ENCODE measurements at regions not wholly inside any gene's neighbourhood (a gene's known extent, or its start where the extent isn't known, plus 50 kb on each side); places are given as distances from the start of the nearest gene placed in this dataset.

DNA sequence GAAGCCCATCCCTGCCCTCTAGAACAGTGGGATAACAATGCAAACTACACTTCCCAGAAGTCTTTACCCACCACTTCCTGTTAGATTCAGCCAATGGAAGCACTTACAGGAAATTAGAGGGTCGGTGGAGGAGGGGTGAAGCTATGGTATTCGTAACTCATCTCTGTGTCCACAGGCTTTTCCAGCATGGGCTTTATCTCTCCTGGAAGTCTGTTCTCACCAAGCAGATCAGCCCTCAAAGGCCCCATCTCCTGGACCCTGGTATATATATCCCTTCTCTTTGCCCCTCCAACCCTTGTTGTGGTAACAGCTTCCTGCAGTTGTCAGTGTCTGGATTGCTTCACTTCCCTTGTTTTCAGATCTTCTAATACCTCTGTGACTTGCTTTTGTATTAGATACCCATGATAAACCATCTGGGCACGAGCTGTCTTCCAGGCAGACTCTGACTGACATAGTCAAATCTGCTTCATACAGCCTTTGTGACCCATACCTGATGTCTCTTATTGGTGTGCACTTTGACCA, 475.0 kb upstream of the POU3F3 start:
- Histone ChIP-seq H3K9me3 (no peaks in the 10 kb centered on the region), H3K27ac (peak overlapping the region in 1 of 2 donors; percentile 58), H3K4me3 (peak overlapping the region; percentile 8 to 33), H3K4me1 (peaks cover 0 to 6% of the 10 kb centered on the region in 2 donors), H3K27me3 (no peaks in the 10 kb centered on the region), H3K36me3 (no peaks in the 10 kb centered on the region)
- no peak for TF ChIP-seq CTCF (IDR thresholded peaks at IDR 0.05)
- intact Hi-C loops (cut with DNase I): no loop called here
- DNase-seq (peak in 2 of 4 donors; percentile 44 to 63), ATAC-seq (peak; percentile 95)

DNA sequence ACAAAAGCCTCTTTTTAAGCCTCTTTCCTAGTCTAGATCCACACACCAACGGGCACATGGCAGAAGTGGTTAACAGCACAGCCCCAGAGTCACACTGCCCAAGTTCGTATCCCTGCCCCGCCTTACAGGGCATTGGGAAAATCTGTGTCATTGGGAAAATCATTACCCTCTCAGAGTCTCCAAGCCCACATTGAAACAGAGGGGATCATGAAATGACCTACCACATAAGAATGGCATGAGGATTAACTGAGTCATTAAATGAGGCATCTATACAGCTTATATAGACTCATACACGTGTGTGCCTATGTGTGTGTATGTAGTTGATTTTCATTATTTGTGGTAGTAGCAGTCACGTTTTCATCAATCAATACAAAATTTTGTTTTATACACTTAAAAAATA, 469.0 kb upstream of the POU3F3 start:
- no peak for DNase-seq
- H3K36me3 ChIP-seq: no peaks in the 10 kb centered on the region
- intact Hi-C loops (cut with DNase I): no loop called here
- no peak for ATAC-seq
- H3K27ac ChIP-seq: no peak overlapping the region
- no peaks in the 10 kb centered on the region for H3K4me1 ChIP-seq
- H3K27me3 ChIP-seq: no peaks in the 10 kb centered on the region
- no peak for TF ChIP-seq CTCF (IDR thresholded peaks at IDR 0.05)
- peaks cover 0 to 3% of the 10 kb centered on the region in 2 donors for H3K9me3 ChIP-seq
- no peak overlapping the region for H3K4me3 ChIP-seq

DNA sequence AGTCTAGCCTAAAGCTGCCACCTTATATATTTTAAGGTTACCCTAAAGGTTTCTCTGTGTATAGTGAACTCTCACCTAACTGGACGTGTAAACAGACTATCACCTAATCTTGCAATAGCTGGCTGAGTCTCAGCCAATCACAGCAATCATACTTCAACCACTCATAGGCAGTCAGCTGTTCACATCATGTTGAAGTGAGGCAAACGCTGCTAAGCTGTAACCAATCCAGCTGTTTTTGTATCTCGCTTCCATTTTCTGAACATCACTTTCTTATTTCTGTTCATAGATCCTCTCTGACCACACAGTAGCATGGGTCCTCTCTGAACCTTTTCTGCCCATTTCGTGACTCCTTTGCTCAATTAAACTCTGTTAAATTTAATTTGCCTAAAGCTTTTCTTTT, 468.2 kb upstream of the POU3F3 start:
- DNase-seq: peak in 1 of 4 donors; percentile 10

GRCh38 chr2:104388296-104388695, 465.6 kb upstream of the POU3F3 start:
- TF ChIP-seq CTCF (IDR thresholded peaks at IDR 0.05): no peak
- no peaks in the 10 kb centered on the region for H3K4me1 ChIP-seq

More for the DNA sequence above, 468.2 kb upstream of the POU3F3 start:
- ATAC-seq: peak; percentile 62
- intact Hi-C loops (cut with DNase I): no loop called here
- no peak for TF ChIP-seq CTCF (IDR thresholded peaks at IDR 0.05)
- Histone ChIP-seq H3K27ac (no peak overlapping the region), H3K4me1 (no peaks in the 10 kb centered on the region), H3K36me3 (no peaks in the 10 kb centered on the region), H3K9me3 (peaks cover 0 to 3% of the 10 kb centered on the region in 2 donors), H3K27me3 (no peaks in the 10 kb centered on the region), H3K4me3 (no peak overlapping the region)

DNA sequence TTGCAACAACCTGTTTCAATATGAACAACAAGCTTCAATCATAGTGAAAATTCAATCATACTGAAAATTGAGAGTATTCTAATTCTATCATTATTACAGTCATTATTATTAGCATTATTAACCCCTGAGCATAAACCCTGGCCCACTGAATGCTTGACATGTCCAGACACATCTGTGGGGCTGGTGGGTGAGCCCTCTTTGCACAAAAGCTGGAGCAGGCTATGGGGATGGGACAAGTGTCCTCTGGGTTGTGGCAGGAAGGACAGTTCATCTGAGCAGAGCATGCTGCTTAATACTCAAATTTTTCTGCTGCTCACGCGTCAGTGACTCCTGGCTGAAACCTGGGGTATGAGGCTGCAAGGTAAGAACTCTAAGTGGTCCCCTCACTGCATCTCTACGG, 451.1 kb upstream of the POU3F3 start:
- intact Hi-C loops (cut with DNase I): no loop called here
- Histone ChIP-seq H3K4me1 (no peaks in the 10 kb centered on the region), H3K27ac (no peak overlapping the region), H3K4me3 (no peak overlapping the region), H3K36me3 (no peaks in the 10 kb centered on the region), H3K27me3 (no peaks in the 10 kb centered on the region), H3K9me3 (no peaks in the 10 kb centered on the region)
- ATAC-seq: no peak
- TF ChIP-seq CTCF (IDR thresholded peaks at IDR 0.05): no peak
- no peak for DNase-seq

More at GRCh38 chr2:104388296-104388695, 465.6 kb upstream of the POU3F3 start:
- intact Hi-C loops (cut with DNase I): no loop called here
- Histone ChIP-seq H3K9me3 (peaks cover 0 to 3% of the 10 kb centered on the region in 2 donors), H3K36me3 (no peaks in the 10 kb centered on the region), H3K27me3 (no peaks in the 10 kb centered on the region), H3K4me3 (no peak overlapping the region), H3K27ac (no peak overlapping the region)
- ATAC-seq: no peak
- DNase-seq: no peak

Data from left lung (tissue), 4 donors.